ENCODE measurements at regions not wholly inside any gene's neighbourhood (a gene's known extent, or its start where the extent isn't known, plus 50 kb on each side); places are given as distances from the start of the nearest gene placed in this dataset.

DNA sequence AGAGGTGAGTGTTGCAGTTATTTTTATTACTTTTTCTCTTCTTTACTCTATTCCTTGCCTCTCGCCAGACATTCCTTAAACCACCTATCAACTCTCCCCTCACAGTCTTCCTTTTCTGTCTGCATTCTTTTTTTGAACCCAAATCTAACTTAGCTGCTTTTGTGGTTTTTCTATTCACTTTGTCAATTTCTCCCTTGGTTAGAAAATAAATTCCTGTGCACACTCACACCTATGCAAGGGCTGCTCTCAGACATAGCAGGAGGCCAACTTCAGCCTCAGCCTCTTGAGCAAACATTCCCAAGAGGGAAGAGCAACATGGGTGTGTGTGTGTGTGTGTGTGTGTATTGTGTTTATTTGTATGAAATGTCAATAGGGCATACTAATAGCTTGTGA lies 808.6 kb downstream of the RNF144A start:
- Histone ChIP-seq H3K9me3 (no peaks in the 10 kb centered on the region), H3K27ac (no peak overlapping the region), H3K36me3 (no peaks in the 10 kb centered on the region), H3K4me3 (ENCODE audit: low read depth in 1 of 2, low read length in 1 of 2) (no peak overlapping the region), H3K27me3 (peaks cover 10% of the 10 kb centered on the region), H3K4me1 (ENCODE audit: control insufficient read depth in 1 of 2, insufficient read depth in 1 of 2, low read depth in 1 of 2, low read length in 1 of 2) (no peaks in the 10 kb centered on the region)
- TF ChIP-seq, protein P1, sequence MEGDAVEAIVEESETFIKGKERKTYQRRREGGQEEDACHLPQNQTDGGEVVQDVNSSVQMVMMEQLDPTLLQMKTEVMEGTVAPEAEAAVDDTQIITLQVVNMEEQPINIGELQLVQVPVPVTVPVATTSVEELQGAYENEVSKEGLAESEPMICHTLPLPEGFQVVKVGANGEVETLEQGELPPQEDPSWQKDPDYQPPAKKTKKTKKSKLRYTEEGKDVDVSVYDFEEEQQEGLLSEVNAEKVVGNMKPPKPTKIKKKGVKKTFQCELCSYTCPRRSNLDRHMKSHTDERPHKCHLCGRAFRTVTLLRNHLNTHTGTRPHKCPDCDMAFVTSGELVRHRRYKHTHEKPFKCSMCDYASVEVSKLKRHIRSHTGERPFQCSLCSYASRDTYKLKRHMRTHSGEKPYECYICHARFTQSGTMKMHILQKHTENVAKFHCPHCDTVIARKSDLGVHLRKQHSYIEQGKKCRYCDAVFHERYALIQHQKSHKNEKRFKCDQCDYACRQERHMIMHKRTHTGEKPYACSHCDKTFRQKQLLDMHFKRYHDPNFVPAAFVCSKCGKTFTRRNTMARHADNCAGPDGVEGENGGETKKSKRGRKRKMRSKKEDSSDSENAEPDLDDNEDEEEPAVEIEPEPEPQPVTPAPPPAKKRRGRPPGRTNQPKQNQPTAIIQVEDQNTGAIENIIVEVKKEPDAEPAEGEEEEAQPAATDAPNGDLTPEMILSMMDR (IDR thresholded peaks at IDR 0.05), result no peak

DNA sequence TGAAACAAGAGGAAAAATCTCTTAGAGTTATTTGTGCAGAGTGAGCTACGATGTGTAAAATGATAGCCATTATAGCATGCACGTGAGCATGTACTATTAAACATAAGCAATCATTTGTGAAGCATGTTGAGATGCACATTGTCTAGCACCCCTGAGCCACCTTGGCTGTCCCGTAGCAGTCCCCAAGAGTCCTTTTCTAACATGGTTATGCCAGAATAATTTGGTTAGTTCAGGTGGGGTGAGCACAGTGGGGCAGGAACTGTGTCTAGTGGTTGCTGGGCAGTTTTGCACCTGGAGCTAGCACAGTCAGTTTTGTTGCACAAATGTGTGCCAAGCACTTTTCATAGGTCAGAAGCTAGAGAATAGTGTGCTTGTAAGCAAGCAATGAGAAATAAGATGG lies 809.8 kb downstream of the RNF144A start:
- no peaks in the 10 kb centered on the region for H3K4me1 ChIP-seq (ENCODE audit: control insufficient read depth in 1 of 2, insufficient read depth in 1 of 2, low read depth in 1 of 2, low read length in 1 of 2)
- H3K27me3 ChIP-seq, result peaks cover 10% of the 10 kb centered on the region
- H3K36me3 ChIP-seq, result no peaks in the 10 kb centered on the region
- TF ChIP-seq, protein P1 (IDR thresholded peaks at IDR 0.05), result no peak
- H3K4me3 ChIP-seq (ENCODE audit: low read depth in 1 of 2, low read length in 1 of 2), result no peak overlapping the region
- no peaks in the 10 kb centered on the region for H3K9me3 ChIP-seq
- H3K27ac ChIP-seq, result no peak overlapping the region

DNA sequence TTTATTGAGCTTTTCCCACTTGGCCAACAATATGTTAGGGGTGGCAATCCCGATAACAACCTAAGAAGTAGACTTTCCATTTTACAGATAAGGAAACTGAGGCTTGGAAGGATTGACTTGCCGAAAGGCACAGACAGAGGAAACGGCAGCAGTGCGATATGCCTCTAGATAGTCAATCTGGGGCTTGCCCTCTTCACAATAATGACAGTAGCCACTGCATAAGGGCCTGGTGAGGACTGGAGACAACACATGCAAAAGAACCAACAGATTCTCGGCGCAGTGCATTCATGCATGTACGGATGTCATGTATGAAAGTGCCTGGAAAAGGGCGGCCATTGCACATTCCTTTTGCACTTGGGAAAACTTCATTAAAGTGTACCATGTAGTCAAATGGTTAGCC lies 811.2 kb downstream of the RNF144A start:
- H3K9me3 ChIP-seq, result no peaks in the 10 kb centered on the region
- H3K27ac ChIP-seq, result no peak overlapping the region
- TF ChIP-seq, protein P1 (IDR thresholded peaks at IDR 0.05), result no peak
- peaks cover 10% of the 10 kb centered on the region for H3K27me3 ChIP-seq
- no peaks in the 10 kb centered on the region for H3K4me1 ChIP-seq (ENCODE audit: control insufficient read depth in 1 of 2, insufficient read depth in 1 of 2, low read depth in 1 of 2, low read length in 1 of 2)
- no peaks in the 10 kb centered on the region for H3K36me3 ChIP-seq
- H3K4me3 ChIP-seq (ENCODE audit: low read depth in 1 of 2, low read length in 1 of 2), result no peak overlapping the region

DNA sequence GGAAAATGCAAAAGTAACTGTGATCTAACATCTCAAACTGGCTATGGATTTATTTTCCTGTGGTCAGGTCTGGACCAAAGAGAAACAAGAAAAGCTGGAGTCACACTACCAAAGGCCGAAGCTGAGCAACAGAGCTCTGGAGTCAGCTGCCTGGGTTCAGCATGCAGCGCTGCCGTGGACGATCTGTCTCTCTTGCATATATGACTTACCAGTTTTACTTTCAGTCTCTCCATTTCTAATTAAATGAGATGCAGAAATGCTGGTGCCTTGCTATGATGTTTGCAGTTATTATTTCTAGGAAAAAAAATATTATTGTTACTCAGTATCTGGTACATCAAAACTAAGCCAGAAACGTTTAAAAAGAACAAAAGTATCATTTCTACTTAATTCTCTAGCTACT lies 813.2 kb downstream of the RNF144A start:
- no peaks in the 10 kb centered on the region for H3K9me3 ChIP-seq
- no peaks in the 10 kb centered on the region for H3K36me3 ChIP-seq
- no peak overlapping the region for H3K27ac ChIP-seq
- no peak overlapping the region for H3K4me3 ChIP-seq (ENCODE audit: low read depth in 1 of 2, low read length in 1 of 2)
- peaks cover 6% of the 10 kb centered on the region for H3K27me3 ChIP-seq
- TF ChIP-seq, protein P1 (IDR thresholded peaks at IDR 0.05), result no peak
- H3K4me1 ChIP-seq (ENCODE audit: control insufficient read depth in 1 of 2, insufficient read depth in 1 of 2, low read depth in 1 of 2, low read length in 1 of 2), result no peaks in the 10 kb centered on the region

DNA sequence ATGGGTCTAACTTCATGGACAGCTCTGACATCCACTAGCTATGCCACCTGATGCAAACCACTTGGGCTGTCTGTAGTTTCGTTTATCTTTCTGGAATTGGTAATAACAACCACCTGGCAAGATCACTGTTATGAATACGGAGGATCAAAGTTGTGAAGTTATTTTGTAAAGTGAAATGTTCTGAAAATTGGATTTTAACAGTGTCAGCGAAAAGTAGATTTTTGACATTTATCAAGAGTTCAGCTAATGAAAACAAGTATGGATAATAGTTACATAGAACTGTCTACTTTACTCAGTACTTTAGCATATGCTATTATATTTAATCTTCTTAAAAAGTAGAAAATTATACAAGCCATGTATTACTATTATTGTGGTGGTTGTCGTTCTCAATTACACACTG lies 813.8 kb downstream of the RNF144A start:
- Histone ChIP-seq H3K4me3 (ENCODE audit: low read depth in 1 of 2, low read length in 1 of 2) (no peak overlapping the region), H3K27ac (no peak overlapping the region), H3K36me3 (no peaks in the 10 kb centered on the region), H3K4me1 (ENCODE audit: control insufficient read depth in 1 of 2, insufficient read depth in 1 of 2, low read depth in 1 of 2, low read length in 1 of 2) (no peaks in the 10 kb centered on the region), H3K27me3 (peaks cover under 1% of the 10 kb centered on the region), H3K9me3 (no peaks in the 10 kb centered on the region)
- TF ChIP-seq, protein P1 (IDR thresholded peaks at IDR 0.05), result no peak

DNA sequence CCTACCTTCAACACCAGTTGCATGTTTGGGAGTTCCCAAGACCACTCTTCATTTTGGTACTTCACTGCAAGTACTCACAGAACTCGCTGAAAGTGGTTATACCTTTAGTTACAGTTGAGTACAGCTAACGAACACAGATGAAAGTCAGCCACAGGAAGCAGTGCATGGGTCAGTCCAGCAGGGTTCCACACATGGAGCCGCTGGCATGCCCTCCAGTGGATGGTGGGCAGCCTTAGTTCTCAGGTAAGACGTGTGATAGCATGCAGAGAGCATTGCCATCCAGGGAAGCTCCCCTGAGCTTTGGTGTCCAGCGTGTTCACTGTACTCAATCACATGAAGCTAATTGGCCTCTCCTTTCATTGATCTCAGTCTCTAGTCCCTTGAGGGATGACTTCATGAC lies 815.3 kb downstream of the RNF144A start:
- no peaks in the 10 kb centered on the region for H3K27me3 ChIP-seq
- no peaks in the 10 kb centered on the region for H3K36me3 ChIP-seq
- no peaks in the 10 kb centered on the region for H3K4me1 ChIP-seq (ENCODE audit: control insufficient read depth in 1 of 2, insufficient read depth in 1 of 2, low read depth in 1 of 2, low read length in 1 of 2)
- H3K9me3 ChIP-seq, result no peaks in the 10 kb centered on the region
- H3K27ac ChIP-seq, result no peak overlapping the region
- no peak overlapping the region for H3K4me3 ChIP-seq (ENCODE audit: low read depth in 1 of 2, low read length in 1 of 2)
- TF ChIP-seq, protein P1 (IDR thresholded peaks at IDR 0.05), result no peak
